GM21367 (cell line): ENCODE measurements at regions not wholly inside any gene's neighbourhood (a gene's known extent, or its start where the extent isn't known, plus 50 kb on each side); places are given as distances from the start of the nearest gene placed in this dataset.

Experiments used
- ATAC-seq: cut with Tn5 transposase; IDR thresholded peaks from one replicate; pipeline ENCODE4 v1.9.1; 2021; ENCODE audit not compliant: unreplicated experiment

DNA sequence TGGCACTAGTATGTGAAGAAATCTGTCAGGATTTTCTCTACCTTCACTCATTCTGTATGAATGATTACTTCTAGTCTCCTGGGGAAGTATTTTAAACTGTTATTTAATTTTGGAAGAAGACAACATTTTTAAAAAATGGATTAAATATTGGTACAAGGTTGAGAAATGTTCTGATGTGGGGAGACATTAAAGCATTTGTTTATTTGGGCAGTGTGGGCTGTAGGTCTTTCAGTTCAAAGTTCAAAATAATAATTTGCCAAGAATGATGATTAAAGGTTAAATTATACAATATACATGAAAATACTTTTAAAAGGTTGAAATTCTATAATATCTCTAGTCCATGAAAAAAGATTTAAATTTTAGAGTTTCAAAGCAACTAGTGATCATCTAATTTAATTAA lies 194.7 kb downstream of the NHLRC3 start:
- ATAC-seq: no peak

- ATAC-seq: no peak
Observed at GRCh38 chr13:39233519-39233918, 195.3 kb downstream of the NHLRC3 start.

- no peak for ATAC-seq
Observed at GRCh38 chr13:39244561-39245230, 206.4 kb downstream of the NHLRC3 start.

- ATAC-seq: no peak
Observed at GRCh38 chr13:39245688-39246087, 207.4 kb downstream of the NHLRC3 start.

GRCh38 chr13:39249982-39250381 lies 211.7 kb downstream of the NHLRC3 start:
- ATAC-seq: no peak

DNA sequence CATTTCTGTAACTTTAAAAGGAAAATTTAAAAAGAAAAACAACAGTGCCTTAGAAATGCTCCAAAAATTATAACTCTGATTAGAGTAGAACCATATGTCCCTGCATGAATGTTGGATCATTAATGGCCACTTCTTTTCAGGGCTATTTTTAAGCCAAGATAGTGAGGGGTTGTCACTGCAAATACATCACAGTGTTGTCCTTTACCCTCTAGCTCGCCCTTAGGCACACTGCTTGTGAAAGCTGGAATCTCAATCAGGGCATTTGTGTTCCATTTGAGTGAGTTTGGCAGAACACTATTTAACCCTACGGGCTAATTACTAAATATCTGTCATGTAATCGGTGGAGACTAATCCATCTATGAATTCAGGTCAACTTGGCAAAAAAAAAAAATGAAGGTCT lies 212.2 kb downstream of the NHLRC3 start:
- ATAC-seq: no peak

DNA sequence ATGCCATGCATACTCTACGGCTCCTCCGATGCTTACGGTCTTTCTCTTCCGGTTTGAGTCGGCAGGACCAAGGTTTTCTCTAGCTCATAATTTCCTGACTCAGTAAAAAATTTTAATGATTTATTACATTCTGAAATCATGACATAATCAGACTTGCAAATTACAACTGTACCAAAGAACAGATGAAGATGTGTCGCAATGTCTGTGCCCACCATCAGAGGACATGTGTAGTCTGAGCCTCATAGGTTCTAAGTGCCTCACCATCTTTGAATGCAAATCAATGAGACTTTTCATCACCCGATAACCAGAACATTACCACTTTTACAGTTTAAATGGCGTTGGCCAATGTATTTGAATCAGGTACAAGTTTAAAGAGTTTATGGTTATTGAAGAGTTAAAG lies 213.1 kb downstream of the NHLRC3 start:
- no peak for ATAC-seq

GRCh38 chr13:39253774-39254173 lies 215.5 kb downstream of the NHLRC3 start:
- no peak for ATAC-seq

GRCh38 chr13:39254601-39255000 lies 216.3 kb downstream of the NHLRC3 start:
- no peak for ATAC-seq

- no peak for ATAC-seq
Observed at GRCh38 chr13:39257642-39258041, 219.4 kb downstream of the NHLRC3 start.

GRCh38 chr13:39259371-39260140 lies 221.3 kb downstream of the NHLRC3 start:
- no peak for ATAC-seq

DNA sequence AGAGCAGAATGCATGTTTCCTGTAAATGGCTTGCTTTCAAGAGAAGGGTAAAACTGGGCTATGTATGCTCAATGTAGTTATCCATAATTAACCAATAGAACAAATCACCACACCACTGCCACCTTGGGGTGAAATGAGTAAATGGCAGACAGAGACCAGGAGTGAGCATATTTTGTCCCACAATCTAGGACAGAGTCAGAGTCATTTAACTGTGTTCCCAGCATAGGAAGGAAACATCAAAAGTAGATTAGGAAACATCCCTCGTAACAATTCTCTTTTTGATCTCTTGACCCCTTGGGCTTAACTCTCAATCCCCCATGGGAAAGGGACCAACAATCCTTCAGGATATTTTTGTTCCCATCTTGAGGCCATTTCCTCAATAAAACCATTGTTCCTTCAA lies 224.8 kb downstream of the NHLRC3 start:
- no peak for ATAC-seq

DNA sequence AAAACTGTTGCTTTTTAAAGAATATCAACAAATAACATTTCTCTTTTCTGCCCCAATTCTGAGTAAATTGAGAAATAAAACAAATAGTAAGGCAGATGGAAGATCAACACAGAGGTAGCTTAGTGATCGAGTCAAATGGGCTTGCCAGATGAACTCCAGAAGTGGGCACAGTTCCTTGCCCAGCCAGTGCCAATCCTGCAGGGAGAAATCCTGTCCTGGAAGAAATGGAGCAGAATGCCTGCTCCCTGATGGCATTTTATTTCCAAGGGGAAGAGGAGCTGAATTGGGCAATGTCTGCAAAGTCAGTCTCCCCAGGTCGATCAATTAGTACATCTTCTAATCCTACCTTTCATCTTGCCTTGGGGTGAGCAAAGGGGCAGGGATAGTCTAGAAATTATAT lies 225.3 kb downstream of the NHLRC3 start:
- ATAC-seq: no peak

DNA sequence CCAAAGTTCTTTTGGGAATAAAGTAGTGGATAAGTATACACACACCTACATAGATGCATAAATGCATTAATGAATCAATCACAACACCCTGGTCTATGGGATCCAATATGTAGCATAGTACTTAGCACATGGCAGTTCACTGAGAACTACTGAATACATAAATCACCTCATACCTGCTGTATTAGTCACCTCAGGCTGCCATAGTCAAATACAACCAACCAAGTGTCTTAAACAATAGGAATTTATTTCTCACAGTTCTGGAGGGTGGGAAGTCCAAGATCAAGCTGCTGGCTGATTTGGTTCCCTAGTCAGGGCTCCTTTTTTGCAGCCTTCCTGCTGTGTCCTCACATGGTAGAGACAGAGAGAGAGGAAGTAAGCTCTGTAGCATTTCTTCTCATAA lies 228.2 kb downstream of the NHLRC3 start:
- ATAC-seq: no peak

DNA sequence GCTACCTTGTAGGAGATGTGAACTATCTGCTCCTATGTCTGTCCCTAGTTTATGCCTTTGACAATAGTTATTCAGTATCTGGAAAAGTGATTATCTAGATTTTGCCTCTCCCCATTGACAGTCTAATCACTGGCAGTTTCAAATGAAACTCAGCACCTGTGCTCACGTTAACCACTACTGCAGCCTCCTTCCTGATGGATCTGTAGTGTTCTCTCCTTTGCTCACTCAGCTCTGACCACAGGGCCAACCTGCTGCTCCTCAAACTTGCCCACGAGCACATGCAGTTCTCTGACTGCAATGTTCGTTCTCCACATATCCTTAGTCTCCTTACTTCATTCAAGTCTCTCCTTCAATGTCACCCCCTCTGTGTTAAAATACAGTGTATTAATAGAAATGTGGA lies 230.1 kb downstream of the NHLRC3 start:
- ATAC-seq: no peak

GRCh38 chr13:39269004-39269403 lies 230.7 kb downstream of the NHLRC3 start:
- no peak for ATAC-seq

- ATAC-seq: no peak
Observed at GRCh38 chr13:39269411-39269810, 231.2 kb downstream of the NHLRC3 start.

DNA sequence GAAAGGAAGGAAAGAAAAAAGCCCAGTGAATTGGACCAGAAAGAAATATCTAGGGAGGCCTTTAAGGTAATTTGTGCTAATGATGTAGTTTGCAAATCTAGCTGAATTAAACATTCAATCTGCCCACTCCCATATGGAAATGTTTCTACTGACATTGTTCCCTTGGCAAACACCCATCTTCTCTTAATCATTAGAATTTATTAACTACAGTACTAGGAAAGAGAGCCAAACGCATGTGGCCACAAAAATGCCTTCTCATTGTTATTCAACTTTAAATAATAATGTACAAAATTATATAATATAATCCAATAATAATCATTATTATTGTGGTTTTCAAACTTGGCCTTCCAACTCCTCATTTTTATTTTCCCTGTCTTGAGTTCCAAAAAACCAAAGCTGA lies 234.7 kb downstream of the NHLRC3 start:
- no peak for ATAC-seq

DNA sequence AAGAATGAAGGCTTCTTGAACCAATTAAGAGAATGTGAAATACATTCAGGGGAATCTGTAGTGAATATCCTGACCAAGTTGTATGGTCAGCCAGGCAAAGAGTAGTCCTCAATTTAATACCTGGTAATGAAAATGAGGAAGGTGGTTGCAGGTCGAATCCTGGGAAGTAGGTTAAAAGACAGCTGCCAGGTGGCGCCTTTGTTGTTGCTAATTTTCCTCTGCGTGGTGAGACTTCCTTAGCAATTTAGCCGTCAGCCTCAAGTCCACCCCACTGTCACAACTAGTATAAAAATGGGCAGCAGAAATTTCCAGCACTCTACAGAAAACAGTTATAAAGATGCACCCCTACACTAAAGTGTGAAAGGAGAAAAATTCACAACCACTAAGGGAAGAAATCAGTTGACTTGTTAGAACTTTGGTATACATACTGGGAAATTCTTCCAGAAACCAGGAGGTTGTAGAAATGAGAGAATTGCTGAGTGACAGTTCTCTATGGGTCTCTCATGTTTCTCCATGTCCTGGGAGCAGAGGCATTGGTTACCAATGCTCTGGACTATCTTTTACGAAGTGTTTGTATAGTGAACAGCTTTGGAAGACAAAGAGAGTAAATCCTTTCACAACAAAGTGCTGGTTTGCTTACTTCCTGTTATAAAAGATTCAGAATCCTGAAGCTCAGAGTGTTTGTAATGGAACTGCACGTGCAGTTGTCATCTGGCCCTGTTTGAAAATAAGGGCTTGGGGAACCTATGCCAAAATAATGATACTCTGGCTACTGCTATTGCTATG lies 235.9 kb downstream of the NHLRC3 start:
- ATAC-seq: no peak

DNA sequence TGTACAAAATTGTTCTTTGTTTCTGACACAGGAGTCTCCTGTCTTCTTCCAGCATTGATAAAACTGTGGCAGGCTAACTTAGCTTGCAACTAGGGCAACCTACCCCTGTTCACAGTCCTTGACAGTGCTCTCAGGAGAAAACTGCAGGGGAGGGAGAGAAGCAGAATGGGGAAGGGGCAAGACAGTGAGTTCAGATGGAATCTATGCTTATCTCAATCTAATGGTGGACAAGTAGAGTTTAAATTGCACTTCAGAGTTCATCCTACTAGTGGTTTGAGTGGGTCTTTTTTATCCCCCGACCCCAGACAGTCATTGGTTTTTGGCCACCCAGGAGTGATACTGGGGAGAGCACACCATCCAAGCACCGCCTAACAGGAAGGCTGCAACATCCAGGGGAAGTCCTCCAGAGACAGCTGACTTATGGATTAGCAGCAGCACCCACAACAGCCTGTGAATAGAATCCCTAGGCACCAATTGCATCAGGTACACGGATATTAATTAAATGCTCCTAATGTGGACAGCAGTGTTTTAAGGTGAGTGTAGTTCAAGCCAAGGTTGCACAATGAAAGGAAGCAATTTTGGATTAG lies 236.6 kb downstream of the NHLRC3 start:
- ATAC-seq: no peak

DNA sequence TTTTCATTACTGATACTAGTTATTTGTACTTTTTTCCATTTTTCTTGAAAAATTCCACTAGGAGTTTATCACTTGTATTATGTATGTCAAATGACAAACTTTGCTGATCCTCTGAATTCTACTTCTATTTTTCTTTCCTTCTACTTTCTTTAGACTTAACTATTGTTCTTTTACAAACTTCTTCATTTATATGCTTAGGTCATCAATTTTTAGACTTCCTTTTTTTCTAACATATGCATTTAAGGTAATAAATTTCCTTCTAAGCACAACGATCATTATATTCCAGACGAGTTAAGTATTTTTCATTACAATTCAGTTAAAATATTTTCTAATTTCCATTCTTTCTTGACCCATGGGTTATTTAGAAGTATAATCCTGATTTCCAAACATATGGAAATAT lies 240.8 kb downstream of the NHLRC3 start:
- ATAC-seq: no peak
